ENCODE measurements at regions not wholly inside any gene's neighbourhood (a gene's known extent, or its start where the extent isn't known, plus 50 kb on each side); places are given as distances from the start of the nearest gene placed in this dataset.

GRCh38 chr13:58324161-58324560, 692.6 kb downstream of the PCDH17 start:
- TF ChIP-seq CTCF (conservative IDR thresholded peaks at IDR 0.05 in 1 of 2, IDR thresholded peaks at IDR 0.05 in 1 of 2; ENCODE audit: extremely low read depth in 1 of 2, insufficient read depth in 1 of 2, low read depth in 1 of 2, low read length in 2 of 2) = no peak
- no peak for TF ChIP-seq EZH2 (IDR thresholded peaks at IDR 0.05; ENCODE audit: borderline replicate concordance, low read length)

Measured in mammary epithelial cell (primary cell).